Loucy (cell line): ENCODE measurements at regions not wholly inside any gene's neighbourhood (a gene's known extent, or its start where the extent isn't known, plus 50 kb on each side); places are given as distances from the start of the nearest gene placed in this dataset.

Experiments
- H2AFZ ChIP-seq: fragments of 200-600 bp; sonication (generic); 2 replicates; pipeline ENCODE4 v1.6.0; 2016; ENCODE audit warnings: antibody characterized with exemption, mild to moderate bottlenecking, low read length, moderate library complexity
- H3F3A ChIP-seq: fragments of 200-600 bp; 2 replicates; pipeline ENCODE4 v1.6.0; 2016; ENCODE audit warnings: antibody characterized with exemption, low read depth, mild to moderate bottlenecking
- H3K27me3 ChIP-seq: fragments of 200-600 bp; sonication (generic); 2 replicates; pipeline ENCODE4 v1.6.1; 2014; ENCODE audit warnings: low read length, mild to moderate bottlenecking; ENCODE audit not compliant: insufficient read depth, poor library complexity, severe bottlenecking
- H3K36me3 ChIP-seq: fragments of 200-600 bp; sonication (generic); 2 replicates; pipeline ENCODE4 v1.6.1; 2016; ENCODE audit warnings: low read length; ENCODE audit not compliant: insufficient read depth
- H3K4me1 ChIP-seq: fragments of 200-600 bp; sonication (generic); 2 replicates; pipeline ENCODE4 v1.5.1; 2014; ENCODE audit warnings: low read length, mild to moderate bottlenecking; ENCODE audit not compliant: insufficient read depth, poor library complexity, severe bottlenecking
- H3K4me2 ChIP-seq: fragments of 200-600 bp; sonication (generic); 2 replicates; pipeline ENCODE4 v1.6.0; 2014; ENCODE audit warnings: antibody characterized with exemption, low read length, low read depth, mild to moderate bottlenecking; ENCODE audit not compliant: poor library complexity, severe bottlenecking
- H3K4me3 ChIP-seq: fragments of 200-600 bp; sonication (generic); 2 replicates; pipeline ENCODE4 v1.5.1; 2014; ENCODE audit warnings: low read length, mild to moderate bottlenecking, mixed read lengths; ENCODE audit not compliant: poor library complexity, severe bottlenecking
- H3K79me2 ChIP-seq: fragments of 200-600 bp; sonication (generic); 2 replicates; pipeline ENCODE4 v1.6.1; 2014; ENCODE audit warnings: low read length; ENCODE audit not compliant: insufficient read depth
- H3K9ac ChIP-seq: fragments of 200-600 bp; sonication (generic); 2 replicates; pipeline ENCODE4 v1.6.0; 2014; ENCODE audit warnings: mild to moderate bottlenecking, low read depth, low read length, moderate library complexity; ENCODE audit not compliant: poor library complexity, severe bottlenecking
- H3K9me2 ChIP-seq: fragments of 200-600 bp; sonication (generic); replicated peaks from 2 replicates; pipeline ENCODE4 v1.6.1; 2016; ENCODE audit warnings: low read depth, low read length, mixed read lengths
- H3K9me3 ChIP-seq: fragments of 200-600 bp; sonication (generic); 2 replicates; pipeline ENCODE4 v1.6.1; 2014; ENCODE audit warnings: mild to moderate bottlenecking, antibody characterized with exemption, low read length, low read depth; ENCODE audit not compliant: insufficient read depth
- H4K20me1 ChIP-seq: fragments of 200-600 bp; sonication (generic); 2 replicates; pipeline ENCODE4 v1.6.0; 2014; ENCODE audit warnings: antibody characterized with exemption, low read length, mild to moderate bottlenecking; ENCODE audit not compliant: insufficient read depth, poor library complexity, severe bottlenecking
- CTCF ChIP-seq: fragments of 200-600 bp; sonication (generic); conservative IDR thresholded peaks from 2 replicates; pipeline ENCODE4 v1.5.1; 2014; ENCODE audit warnings: mild to moderate bottlenecking, antibody characterized with exemption, low read length
- EZH2phosphoT487 ChIP-seq: fragments of 200-600 bp; IDR thresholded peaks from 2 replicates; pipeline ENCODE4 v1.6.1; 2018; ENCODE audit warnings: antibody characterized with exemption, mild to moderate bottlenecking, moderate library complexity, borderline replicate concordance

- H3K79me2 ChIP-seq, result no peaks in the 10 kb centered on the region
- no peak overlapping the region for H3K4me2 ChIP-seq
- H3K27me3 ChIP-seq, result no peaks in the 10 kb centered on the region
- H3K36me3 ChIP-seq, result no peaks in the 10 kb centered on the region
- no peak overlapping the region for H3K4me3 ChIP-seq
- TF ChIP-seq CTCF, result no peak
- H3K9me3 ChIP-seq, result no peaks in the 10 kb centered on the region
- H3K9ac ChIP-seq, result no peak overlapping the region
- no peaks in the 10 kb centered on the region for H3K4me1 ChIP-seq
- no peaks in the 10 kb centered on the region for H3F3A ChIP-seq
- H2AFZ ChIP-seq, result no peak overlapping the region
- H3K9me2 ChIP-seq, result no peaks in the 10 kb centered on the region
- H4K20me1 ChIP-seq, result no peaks in the 10 kb centered on the region
These were observed 273.7 kb downstream of the SYK start for GRCh38 chr9:91075279-91075678.

DNA sequence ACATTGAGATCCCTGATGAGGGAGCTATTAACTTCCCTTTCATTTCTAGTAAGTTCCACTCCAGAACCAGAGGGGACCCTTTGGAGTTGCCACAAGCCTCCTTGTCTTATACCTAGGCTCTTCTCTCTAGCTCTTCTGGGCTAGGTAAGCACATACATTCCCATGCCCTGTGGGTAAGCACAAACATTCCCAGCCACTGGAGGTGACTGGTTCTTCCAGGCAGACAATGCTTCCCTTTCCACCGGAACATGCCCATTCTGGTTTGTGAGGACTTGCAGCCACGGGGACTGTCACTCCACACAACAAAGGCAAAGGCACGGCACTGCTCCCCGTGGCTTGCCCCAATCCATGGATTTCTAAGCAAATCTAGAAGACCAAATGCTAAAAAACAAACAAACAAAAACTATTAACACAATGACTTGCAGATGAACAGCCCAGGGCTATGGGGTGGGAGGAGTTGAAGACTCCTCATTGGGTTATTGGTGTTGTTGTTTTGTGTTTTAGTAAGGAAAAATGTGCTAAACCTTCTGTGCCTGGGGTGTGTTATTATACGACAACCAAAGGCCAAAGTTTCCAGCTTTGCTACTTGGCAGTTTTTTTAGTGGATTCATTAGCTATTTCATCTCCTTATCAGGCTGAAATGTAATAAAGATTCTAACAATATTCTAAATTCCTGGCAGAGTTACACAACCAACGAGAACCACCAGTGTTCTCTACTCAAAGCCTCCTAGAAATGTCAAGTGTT, 276.2 kb downstream of the SYK start:
- TF ChIP-seq EZH2phosphoT487 (no peak), CTCF (no peak)
- no peak overlapping the region for H3K4me3 ChIP-seq
- H3K4me2 ChIP-seq, result no peak overlapping the region
- H3F3A ChIP-seq, result no peaks in the 10 kb centered on the region
- no peaks in the 10 kb centered on the region for H3K4me1 ChIP-seq
- H3K36me3 ChIP-seq, result no peaks in the 10 kb centered on the region
- no peaks in the 10 kb centered on the region for H3K79me2 ChIP-seq
- H3K9me2 ChIP-seq, result no peaks in the 10 kb centered on the region
- H2AFZ ChIP-seq, result no peak overlapping the region
- H3K9ac ChIP-seq, result no peak overlapping the region
- H4K20me1 ChIP-seq, result no peaks in the 10 kb centered on the region
- no peaks in the 10 kb centered on the region for H3K27me3 ChIP-seq
- H3K9me3 ChIP-seq, result no peaks in the 10 kb centered on the region

- no peaks in the 10 kb centered on the region for H3F3A ChIP-seq
- no peaks in the 10 kb centered on the region for H3K4me1 ChIP-seq
- H3K27me3 ChIP-seq, result no peaks in the 10 kb centered on the region
- H2AFZ ChIP-seq, result no peak overlapping the region
- no peak overlapping the region for H3K4me3 ChIP-seq
- H3K79me2 ChIP-seq, result no peaks in the 10 kb centered on the region
- H3K9me3 ChIP-seq, result no peaks in the 10 kb centered on the region
- H3K9ac ChIP-seq, result no peak overlapping the region
- H3K4me2 ChIP-seq, result no peak overlapping the region
- no peaks in the 10 kb centered on the region for H3K36me3 ChIP-seq
- H3K9me2 ChIP-seq, result no peaks in the 10 kb centered on the region
- TF ChIP-seq EZH2phosphoT487, result no peak
- TF ChIP-seq CTCF, result no peak
- H4K20me1 ChIP-seq, result no peaks in the 10 kb centered on the region
These were observed 276.7 kb downstream of the SYK start for GRCh38 chr9:91078369-91078695.
